ENCODE measurements at regions not wholly inside any gene's neighbourhood (a gene's known extent, or its start where the extent isn't known, plus 50 kb on each side); places are given as distances from the start of the nearest gene placed in this dataset.

GRCh38 chr1:41994195-41994894 lies 75.6 kb upstream of the HIVEP3 start:
- Histone ChIP-seq H3K4me1 (no peaks in the 10 kb centered on the region), H3K4me3 (ENCODE audit: low read depth, low read length) (no peak overlapping the region), H3K9me3 (ENCODE audit: control insufficient read depth, low read length) (no peaks in the 10 kb centered on the region), H3K36me3 (ENCODE audit: control insufficient read depth, insufficient read depth, low read length) (no peaks in the 10 kb centered on the region), H3K9ac (no peak overlapping the region), H3K4me2 (ENCODE audit: low read length) (no peak overlapping the region), H3K27ac (no peak overlapping the region), H2AFZ (no peak overlapping the region), H3K27me3 (ENCODE audit: control insufficient read depth, insufficient read depth, low read length) (no peaks in the 10 kb centered on the region), H3K79me2 (no peaks in the 10 kb centered on the region)
- no peak for TF ChIP-seq CTCF (IDR thresholded peaks at IDR 0.05)

- no peak overlapping the region for H3K4me3 ChIP-seq (ENCODE audit: low read depth, low read length)
Measured at GRCh38 chr1:41983451-41983850, 64.7 kb upstream of the HIVEP3 start.

GRCh38 chr1:41981796-41982195 lies 63.1 kb upstream of the HIVEP3 start:
- Histone ChIP-seq H3K79me2 (no peaks in the 10 kb centered on the region), H3K27ac (no peak overlapping the region), H3K4me1 (no peaks in the 10 kb centered on the region), H3K9me3 (ENCODE audit: control insufficient read depth, low read length) (no peaks in the 10 kb centered on the region), H3K27me3 (ENCODE audit: control insufficient read depth, insufficient read depth, low read length) (no peaks in the 10 kb centered on the region), H3K4me3 (ENCODE audit: low read depth, low read length) (no peak overlapping the region), H3K4me2 (ENCODE audit: low read length) (no peak overlapping the region), H3K36me3 (ENCODE audit: control insufficient read depth, insufficient read depth, low read length) (no peaks in the 10 kb centered on the region), H2AFZ (no peak overlapping the region), H3K9ac (no peak overlapping the region)
- TF ChIP-seq CTCF (IDR thresholded peaks at IDR 0.05): no peak

More at GRCh38 chr1:41983451-41983850, 64.7 kb upstream of the HIVEP3 start:
- Histone ChIP-seq H2AFZ (no peak overlapping the region), H3K36me3 (ENCODE audit: control insufficient read depth, insufficient read depth, low read length) (no peaks in the 10 kb centered on the region), H3K79me2 (no peaks in the 10 kb centered on the region), H3K4me1 (no peaks in the 10 kb centered on the region), H3K27me3 (ENCODE audit: control insufficient read depth, insufficient read depth, low read length) (no peaks in the 10 kb centered on the region), H3K27ac (no peak overlapping the region), H3K9me3 (ENCODE audit: control insufficient read depth, low read length) (no peaks in the 10 kb centered on the region), H3K4me2 (ENCODE audit: low read length) (no peak overlapping the region), H3K9ac (no peak overlapping the region)
- TF ChIP-seq CTCF (IDR thresholded peaks at IDR 0.05): no peak

GRCh38 chr1:41980827-41981653 lies 62.3 kb upstream of the HIVEP3 start:
- Histone ChIP-seq H3K4me1 (no peaks in the 10 kb centered on the region), H3K36me3 (ENCODE audit: control insufficient read depth, insufficient read depth, low read length) (no peaks in the 10 kb centered on the region)

More at GRCh38 chr1:41980827-41981653, 62.3 kb upstream of the HIVEP3 start:
- no peak overlapping the region for H2AFZ ChIP-seq
- H3K9me3 ChIP-seq (ENCODE audit: control insufficient read depth, low read length): no peaks in the 10 kb centered on the region
- H3K4me2 ChIP-seq (ENCODE audit: low read length): no peak overlapping the region
- no peak overlapping the region for H3K4me3 ChIP-seq (ENCODE audit: low read depth, low read length)
- no peak for TF ChIP-seq CTCF (IDR thresholded peaks at IDR 0.05)
- no peak overlapping the region for H3K27ac ChIP-seq
- no peaks in the 10 kb centered on the region for H3K79me2 ChIP-seq
- no peaks in the 10 kb centered on the region for H3K27me3 ChIP-seq (ENCODE audit: control insufficient read depth, insufficient read depth, low read length)
- no peak overlapping the region for H3K9ac ChIP-seq

Measured in parathyroid adenoma (tissue), 2 donors.